ENCODE measurements at regions not wholly inside any gene's neighbourhood (a gene's known extent, or its start where the extent isn't known, plus 50 kb on each side); places are given as distances from the start of the nearest gene placed in this dataset.
A peak's percentile ranks its signal among the peaks of the same experiment; 100 is the strongest.

GRCh38 chr3:178201714-178202113 is 334.5 kb upstream of the KCNMB2 start:
- no peaks in the 10 kb centered on the region for H3K9me3 Mint-ChIP-seq (ENCODE audit: unreplicated experiment)
- H3K36me3 Mint-ChIP-seq (ENCODE audit: unreplicated experiment), result no peaks in the 10 kb centered on the region
- H3K4me1 Mint-ChIP-seq (ENCODE audit: unreplicated experiment), result peaks cover 24% of the 10 kb centered on the region
- H3K27me3 Mint-ChIP-seq (ENCODE audit: unreplicated experiment), result no peaks in the 10 kb centered on the region
- H3K27ac Mint-ChIP-seq (ENCODE audit: unreplicated experiment), result no peak overlapping the region
- DNase-seq (ENCODE audit: extremely low spot score, unreplicated experiment), result no peak
- TF ChIP-seq CTCF (IDR thresholded peaks at IDR 0.05), result no peak
- no peak overlapping the region for H3K4me3 Mint-ChIP-seq (ENCODE audit: unreplicated experiment)

- Mint-ChIP-seq H3K27me3 (ENCODE audit: unreplicated experiment) (no peaks in the 10 kb centered on the region), H3K9me3 (ENCODE audit: unreplicated experiment) (no peaks in the 10 kb centered on the region), H3K36me3 (ENCODE audit: unreplicated experiment) (no peaks in the 10 kb centered on the region), H3K27ac (ENCODE audit: unreplicated experiment) (no peak overlapping the region), H3K4me1 (ENCODE audit: unreplicated experiment) (peaks cover 21% of the 10 kb centered on the region), H3K4me3 (ENCODE audit: unreplicated experiment) (no peak overlapping the region)
- TF ChIP-seq CTCF (IDR thresholded peaks at IDR 0.05), result no peak
- no peak for DNase-seq (ENCODE audit: extremely low spot score, unreplicated experiment)
Measured at GRCh38 chr3:178202194-178202593, 334.0 kb upstream of the KCNMB2 start.

GRCh38 chr3:178203165-178203564 is 333.1 kb upstream of the KCNMB2 start:
- no peak for TF ChIP-seq CTCF (IDR thresholded peaks at IDR 0.05)
- DNase-seq (ENCODE audit: extremely low spot score, unreplicated experiment), result no peak
- Mint-ChIP-seq H3K27me3 (ENCODE audit: unreplicated experiment) (no peaks in the 10 kb centered on the region), H3K27ac (ENCODE audit: unreplicated experiment) (peak overlapping the region; percentile 36), H3K4me3 (ENCODE audit: unreplicated experiment) (no peak overlapping the region), H3K4me1 (ENCODE audit: unreplicated experiment) (peaks cover 20% of the 10 kb centered on the region), H3K36me3 (ENCODE audit: unreplicated experiment) (no peaks in the 10 kb centered on the region), H3K9me3 (ENCODE audit: unreplicated experiment) (no peaks in the 10 kb centered on the region)

- H3K4me1 Mint-ChIP-seq (ENCODE audit: unreplicated experiment), result peaks cover 15% of the 10 kb centered on the region
- H3K4me3 Mint-ChIP-seq (ENCODE audit: unreplicated experiment), result no peak overlapping the region
- no peaks in the 10 kb centered on the region for H3K27me3 Mint-ChIP-seq (ENCODE audit: unreplicated experiment)
- no peaks in the 10 kb centered on the region for H3K9me3 Mint-ChIP-seq (ENCODE audit: unreplicated experiment)
- no peak for DNase-seq (ENCODE audit: extremely low spot score, unreplicated experiment)
- H3K36me3 Mint-ChIP-seq (ENCODE audit: unreplicated experiment), result no peaks in the 10 kb centered on the region
- no peak for TF ChIP-seq CTCF (IDR thresholded peaks at IDR 0.05)
- H3K27ac Mint-ChIP-seq (ENCODE audit: unreplicated experiment), result no peak overlapping the region
Measured at GRCh38 chr3:178203650-178204049, 332.6 kb upstream of the KCNMB2 start.

GRCh38 chr3:178205740-178206139 is 330.5 kb upstream of the KCNMB2 start:
- Mint-ChIP-seq H3K36me3 (ENCODE audit: unreplicated experiment) (no peaks in the 10 kb centered on the region), H3K27ac (ENCODE audit: unreplicated experiment) (no peak overlapping the region), H3K4me3 (ENCODE audit: unreplicated experiment) (no peak overlapping the region), H3K4me1 (ENCODE audit: unreplicated experiment) (peaks cover 12% of the 10 kb centered on the region), H3K9me3 (ENCODE audit: unreplicated experiment) (no peaks in the 10 kb centered on the region), H3K27me3 (ENCODE audit: unreplicated experiment) (no peaks in the 10 kb centered on the region)
- no peak for TF ChIP-seq CTCF (IDR thresholded peaks at IDR 0.05)
- no peak for DNase-seq (ENCODE audit: extremely low spot score, unreplicated experiment)
